OCI-LY7 (cell line): ENCODE measurements at regions not wholly inside any gene's neighbourhood (a gene's known extent, or its start where the extent isn't known, plus 50 kb on each side); places are given as distances from the start of the nearest gene placed in this dataset.

Source experiments
- EZH2phosphoT487 ChIP-seq: fragments of 200-600 bp; sonication (generic); IDR thresholded peaks from 2 replicates; pipeline ENCODE4 v1.6.1; 2018; ENCODE audit warnings: low read depth, borderline replicate concordance, mild to moderate bottlenecking, mixed run types, antibody characterized with exemption, low read length, moderate library complexity, mixed read lengths
- TF ChIP-seq, protein P1 (sequence below): fragments of 200-600 bp; sonication (generic); conservative IDR thresholded peaks from 2 replicates; pipeline ENCODE4 v1.5.1; 2014; ENCODE audit warnings: mild to moderate bottlenecking, antibody characterized with exemption, low read length, moderate library complexity, mixed read lengths

DNA sequence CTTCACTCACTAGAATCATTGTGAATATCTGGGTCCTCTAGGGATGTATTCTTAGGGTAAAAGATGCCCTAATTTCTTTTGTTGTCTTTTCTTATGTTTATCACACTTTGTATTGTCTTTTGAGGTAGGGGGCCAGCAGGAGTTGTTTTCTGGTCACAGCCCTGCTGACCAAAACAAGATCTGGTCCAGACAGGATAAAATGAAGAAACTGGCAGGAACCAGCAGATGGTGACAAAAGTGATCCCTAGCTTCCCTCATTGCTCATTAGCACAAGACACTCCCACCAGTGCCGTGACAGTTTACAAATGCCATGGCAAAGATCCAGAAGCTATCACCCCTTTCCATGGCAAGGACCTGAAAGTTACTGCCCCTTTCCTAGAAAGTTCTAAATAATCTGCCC is 81.7 kb upstream of the CCDC85A start:
- TF ChIP-seq, protein P1, sequence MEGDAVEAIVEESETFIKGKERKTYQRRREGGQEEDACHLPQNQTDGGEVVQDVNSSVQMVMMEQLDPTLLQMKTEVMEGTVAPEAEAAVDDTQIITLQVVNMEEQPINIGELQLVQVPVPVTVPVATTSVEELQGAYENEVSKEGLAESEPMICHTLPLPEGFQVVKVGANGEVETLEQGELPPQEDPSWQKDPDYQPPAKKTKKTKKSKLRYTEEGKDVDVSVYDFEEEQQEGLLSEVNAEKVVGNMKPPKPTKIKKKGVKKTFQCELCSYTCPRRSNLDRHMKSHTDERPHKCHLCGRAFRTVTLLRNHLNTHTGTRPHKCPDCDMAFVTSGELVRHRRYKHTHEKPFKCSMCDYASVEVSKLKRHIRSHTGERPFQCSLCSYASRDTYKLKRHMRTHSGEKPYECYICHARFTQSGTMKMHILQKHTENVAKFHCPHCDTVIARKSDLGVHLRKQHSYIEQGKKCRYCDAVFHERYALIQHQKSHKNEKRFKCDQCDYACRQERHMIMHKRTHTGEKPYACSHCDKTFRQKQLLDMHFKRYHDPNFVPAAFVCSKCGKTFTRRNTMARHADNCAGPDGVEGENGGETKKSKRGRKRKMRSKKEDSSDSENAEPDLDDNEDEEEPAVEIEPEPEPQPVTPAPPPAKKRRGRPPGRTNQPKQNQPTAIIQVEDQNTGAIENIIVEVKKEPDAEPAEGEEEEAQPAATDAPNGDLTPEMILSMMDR, result no peak
- no peak for TF ChIP-seq EZH2phosphoT487
